Stimulated activated CD8-positive, alpha-beta memory T cell treated with anti-CD3 and anti-CD28 coated beads, Interleukin-7, amount 100 ng/mL, for 48 hours (primary cell): ENCODE measurements at regions not wholly inside any gene's neighbourhood (a gene's known extent, or its start where the extent isn't known, plus 50 kb on each side); places are given as distances from the start of the nearest gene placed in this dataset.

Experiments
- DNase-seq, 2 donors: peaks; one replicate each; pipeline ENCODE4 v3.0.0-alpha.2; 2020; ENCODE audit warnings: low read depth in 1 of 2; ENCODE audit errors: extremely low read depth in 1 of 2

GRCh38 chr1:157292809-157293564 is 154.8 kb upstream of the ETV3 start:
- no peak for DNase-seq

GRCh38 chr1:157292302-157292701 is 154.1 kb upstream of the ETV3 start:
- no peak for DNase-seq

DNA sequence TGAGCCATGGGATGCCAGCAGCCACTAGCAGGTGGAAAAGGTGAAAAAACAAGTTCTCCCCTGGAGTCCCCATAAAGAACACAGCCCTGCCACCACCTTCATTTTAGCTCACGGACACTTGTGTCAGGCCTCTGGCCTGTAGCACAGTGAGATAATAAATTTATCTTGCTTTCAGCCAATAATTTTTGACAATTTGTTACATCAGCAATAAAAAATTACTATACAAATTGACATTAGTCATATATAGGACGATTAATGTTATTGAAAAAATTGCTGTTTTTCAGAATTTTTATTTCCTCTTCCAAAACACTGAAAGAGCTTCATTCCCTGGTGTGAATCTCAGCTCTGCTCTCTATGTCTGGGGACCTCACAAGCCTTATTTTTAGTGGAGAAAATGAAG is 152.9 kb upstream of the ETV3 start:
- DNase-seq = no peak

DNA sequence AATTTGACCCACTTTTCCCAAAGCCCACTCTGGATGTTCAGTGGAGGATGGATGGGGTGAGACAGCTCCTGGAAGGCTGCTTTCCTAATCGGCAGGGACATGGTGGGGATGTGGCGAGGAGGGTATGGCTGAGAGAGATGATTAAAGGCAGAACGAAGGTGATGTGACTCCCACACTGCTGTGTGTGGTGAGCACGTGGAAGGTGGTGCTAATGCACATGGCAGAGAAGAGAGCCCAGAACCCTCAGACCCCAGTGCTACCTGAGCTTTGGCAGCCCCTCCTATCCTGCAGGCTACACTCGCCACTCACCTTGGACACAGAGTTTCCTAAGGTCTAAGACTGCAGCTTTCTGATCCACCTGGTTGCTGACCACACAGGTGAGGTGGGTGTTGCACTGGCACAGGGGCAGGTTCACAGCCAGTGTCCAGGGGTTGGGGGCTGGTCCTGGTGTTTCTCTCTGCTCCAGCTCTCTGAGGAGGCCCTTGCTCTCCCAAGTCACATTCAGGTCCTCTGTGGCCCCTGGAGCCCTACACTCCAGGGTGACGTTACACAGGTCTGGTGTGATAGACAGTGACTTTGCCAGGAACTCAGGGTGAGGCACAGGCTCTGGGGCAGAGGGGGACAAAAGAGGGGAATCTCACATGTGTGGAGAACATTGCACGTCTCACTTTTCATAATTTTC is 151.4 kb upstream of the ETV3 start:
- DNase-seq = no peak

DNA sequence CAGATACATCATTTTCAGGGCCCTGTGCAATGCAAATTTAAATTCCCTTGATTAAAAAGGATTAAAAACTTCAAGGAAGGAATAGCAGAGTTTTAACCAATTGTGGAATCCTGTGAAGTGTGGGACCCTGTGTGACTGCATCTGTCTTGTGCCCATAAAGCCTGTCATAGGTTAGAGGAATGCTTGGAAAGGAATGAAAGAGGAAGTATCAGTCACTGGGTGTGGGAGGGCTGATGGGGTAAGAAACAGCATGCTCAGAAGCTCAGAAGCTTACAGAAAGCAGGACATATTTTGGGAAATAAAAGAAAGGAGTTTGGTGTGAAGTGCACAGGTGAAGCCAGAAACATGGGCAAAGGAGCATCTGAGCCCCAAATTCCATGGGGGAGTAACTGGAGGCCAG is 150.8 kb upstream of the ETV3 start:
- DNase-seq = no peak

- no peak for DNase-seq
Observed at GRCh38 chr1:157288492-157288891, 150.3 kb upstream of the ETV3 start.

- no peak for DNase-seq
Observed at GRCh38 chr1:157288006-157288405, 149.8 kb upstream of the ETV3 start.

DNA sequence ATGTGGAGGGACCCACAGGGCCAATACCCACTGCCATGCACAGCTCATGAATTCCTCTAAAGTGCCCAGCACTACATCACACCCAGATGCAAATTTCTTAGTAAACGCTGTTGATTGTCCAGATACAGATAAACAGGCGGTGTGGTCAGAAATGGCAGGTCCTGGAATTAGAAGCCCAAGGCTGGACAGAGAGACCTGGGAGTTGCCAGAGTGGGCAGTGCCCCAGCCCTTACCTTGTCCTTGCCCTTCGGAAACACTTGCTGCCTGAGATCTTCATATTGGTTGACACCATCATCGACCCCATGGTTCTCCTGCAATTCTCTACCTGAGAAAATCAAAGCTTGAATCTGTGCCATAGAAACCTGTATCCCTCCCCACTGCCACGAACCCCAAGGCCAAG is 149.3 kb upstream of the ETV3 start:
- DNase-seq = no peak

GRCh38 chr1:157286646-157287420 is 148.6 kb upstream of the ETV3 start:
- no peak for DNase-seq

DNA sequence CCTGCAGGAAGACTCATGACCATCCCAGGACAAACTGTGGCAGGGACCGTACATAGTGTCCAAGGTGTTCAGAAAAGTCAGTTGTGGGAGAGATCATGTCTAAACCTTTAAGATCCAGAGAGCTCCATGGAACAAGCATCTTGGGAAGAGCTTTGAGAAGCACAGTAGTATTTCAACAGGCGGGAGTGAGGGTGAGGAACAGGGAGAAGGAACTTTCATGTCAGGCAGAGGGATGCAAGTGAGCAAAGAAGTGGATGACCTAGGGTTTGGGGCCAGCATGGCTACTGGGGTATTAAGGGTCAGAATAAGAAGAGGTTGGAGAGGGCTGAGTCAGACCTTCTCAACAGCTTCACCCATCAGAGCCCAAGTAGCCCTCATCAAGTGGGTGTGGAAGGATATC is 147.9 kb upstream of the ETV3 start:
- DNase-seq = no peak

GRCh38 chr1:157284451-157284850 is 146.3 kb upstream of the ETV3 start:
- no peak for DNase-seq

DNA sequence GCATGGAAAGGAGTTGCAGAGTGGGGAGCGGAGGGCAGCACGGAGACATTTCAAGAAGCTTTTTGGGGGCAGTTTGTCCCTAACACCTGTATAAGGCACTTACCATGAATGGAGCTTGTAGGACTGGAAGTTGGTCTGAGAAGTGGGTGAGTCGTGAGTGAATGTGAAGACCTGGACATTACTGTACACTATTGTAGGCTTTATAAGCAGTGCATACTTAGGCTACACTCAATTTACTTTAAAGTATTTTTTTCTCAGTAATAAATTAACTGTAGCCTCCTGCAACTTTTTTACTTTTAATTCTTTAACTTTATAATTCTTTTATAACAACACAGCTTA is 141.6 kb upstream of the ETV3 start:
- DNase-seq = no peak

GRCh38 chr1:157279138-157279801 is 141.1 kb upstream of the ETV3 start:
- DNase-seq = no peak

GRCh38 chr1:157278383-157279137 is 140.4 kb upstream of the ETV3 start:
- DNase-seq = no peak

GRCh38 chr1:157277913-157278312 is 139.7 kb upstream of the ETV3 start:
- DNase-seq = no peak

DNA sequence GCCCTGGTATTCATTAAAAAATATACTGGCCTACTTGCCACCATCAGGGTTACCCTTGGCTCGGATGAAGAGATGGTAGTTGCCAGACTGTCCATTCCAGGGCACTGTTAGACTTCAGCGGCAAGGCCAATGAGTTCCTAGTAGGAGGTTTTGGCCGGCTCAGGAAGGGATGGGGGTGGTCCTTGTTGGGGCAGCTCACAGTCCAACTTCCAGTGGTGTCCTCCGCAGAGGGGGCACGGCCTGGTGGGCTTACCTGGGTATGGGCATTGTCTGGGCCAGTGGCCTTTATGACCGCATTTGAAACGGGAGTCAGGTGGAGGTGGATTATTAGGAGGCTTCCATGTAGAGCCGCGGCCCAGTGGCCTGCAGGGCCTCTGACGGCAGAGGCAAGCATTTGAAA is 139.1 kb upstream of the ETV3 start:
- DNase-seq = no peak

DNA sequence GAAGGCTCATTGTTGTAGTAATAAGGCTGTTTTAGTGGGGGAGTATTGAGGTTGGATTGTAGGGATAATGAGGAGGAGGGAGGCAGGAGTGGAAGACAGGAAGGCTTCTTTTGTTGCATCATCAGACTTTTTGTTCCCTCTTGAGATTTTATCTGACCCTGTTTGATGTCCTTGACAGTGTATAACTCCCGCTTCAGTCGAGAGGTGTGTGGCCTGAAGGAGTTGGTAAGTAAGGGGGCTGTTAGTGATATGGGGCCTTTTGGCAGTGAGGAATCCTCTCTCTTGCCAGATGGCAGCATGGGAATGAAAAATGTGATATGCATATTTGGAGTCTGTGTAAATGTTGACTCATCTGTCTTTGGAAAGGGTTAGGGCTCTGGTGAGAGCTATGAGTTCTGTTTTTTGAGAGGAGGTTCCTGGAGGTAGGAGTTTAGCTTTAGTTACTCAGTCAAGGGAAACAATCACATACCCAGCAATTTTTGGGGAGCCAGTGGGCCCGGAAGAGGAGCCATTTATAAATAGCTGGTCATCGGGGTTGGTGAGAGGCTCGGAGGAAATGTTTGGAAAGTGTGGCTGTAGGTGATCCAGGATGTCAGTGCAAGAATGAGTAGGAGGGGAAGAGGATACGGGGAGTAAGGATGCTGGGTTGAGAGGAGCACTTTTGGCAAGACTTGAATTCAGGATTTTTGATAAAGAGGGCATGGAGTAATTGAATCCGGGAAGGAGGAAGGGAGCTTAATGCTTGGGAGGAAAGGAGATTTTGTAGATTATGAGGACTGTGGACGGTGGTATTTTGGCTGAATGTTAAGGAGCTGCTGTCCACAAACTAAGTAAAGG is 136.7 kb upstream of the ETV3 start:
- no peak for DNase-seq

GRCh38 chr1:157272729-157273524 is 134.7 kb upstream of the ETV3 start:
- no peak for DNase-seq

DNA sequence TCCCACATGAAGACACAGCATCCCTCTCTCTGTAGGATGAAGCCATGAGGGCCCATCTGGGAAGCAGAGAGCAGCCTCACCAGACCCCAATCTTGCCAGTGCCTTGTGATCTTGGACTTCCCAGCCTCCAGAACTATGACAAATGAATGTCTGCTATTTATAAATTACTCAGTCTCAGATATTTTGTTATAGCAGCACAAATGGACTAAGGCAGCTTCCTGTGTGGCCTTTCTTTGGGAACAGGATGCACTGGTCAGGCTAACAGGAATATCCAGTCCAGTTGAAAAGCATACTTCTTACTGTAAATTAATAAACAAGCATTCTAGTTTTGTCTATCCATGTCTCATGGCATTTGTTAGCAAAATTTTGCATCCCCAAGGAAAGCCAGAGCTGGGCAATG is 134.1 kb upstream of the ETV3 start:
- DNase-seq = no peak
